Tongue (tissue), 1 donor: ENCODE measurements at regions not wholly inside any gene's neighbourhood (a gene's known extent, or its start where the extent isn't known, plus 50 kb on each side); places are given as distances from the start of the nearest gene placed in this dataset.
"Not testable (repeated sequence)": the region's sequence is repeated elsewhere in the genome, so short reads cannot be mapped to it uniquely, and the experiment has no call there.

ENCODE experiments used
- DNase-seq: peaks from one replicate; pipeline ENCODE4 v3.0.0-alpha.2; 2015

DNA sequence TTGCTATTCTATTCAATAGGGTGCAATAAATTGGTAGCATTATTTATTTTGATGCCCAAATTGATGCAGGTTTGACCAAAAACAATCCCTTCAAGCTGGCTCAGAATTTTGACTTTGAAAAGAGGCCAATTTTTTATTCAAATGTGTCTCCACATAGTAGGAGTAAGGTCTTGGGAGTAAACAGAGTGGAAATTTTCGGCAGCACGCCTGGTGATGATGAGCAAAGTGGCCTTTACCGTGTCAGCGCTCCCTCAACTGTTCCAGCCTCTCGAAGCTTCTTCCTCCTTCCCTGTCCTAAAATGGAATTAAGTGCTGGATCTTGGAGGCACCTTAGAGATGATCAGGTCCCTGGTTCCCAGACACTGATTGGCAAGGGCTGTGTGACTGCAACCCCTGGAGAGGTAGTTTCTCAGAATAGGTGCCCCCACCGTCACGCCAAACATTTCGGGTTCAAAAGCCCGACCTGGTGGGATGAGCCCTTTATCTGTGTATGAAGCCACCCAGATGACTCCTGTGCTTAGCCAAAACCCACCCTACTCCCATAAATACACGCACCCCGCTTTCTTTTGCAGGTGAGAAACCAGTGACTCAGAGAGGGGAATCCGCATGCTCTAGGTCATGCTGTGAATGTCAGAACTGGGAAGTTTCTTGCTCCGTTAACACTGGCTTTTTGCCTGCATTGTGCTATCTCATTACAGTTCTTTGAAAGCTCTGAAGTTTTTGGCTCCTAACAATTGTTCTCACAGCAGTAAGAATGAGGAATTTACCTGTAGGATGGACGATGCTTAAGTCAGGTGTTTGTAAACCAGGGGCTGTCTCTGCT, 89.1 kb downstream of the CRYGS start:
- DNase-seq: no peak

DNA sequence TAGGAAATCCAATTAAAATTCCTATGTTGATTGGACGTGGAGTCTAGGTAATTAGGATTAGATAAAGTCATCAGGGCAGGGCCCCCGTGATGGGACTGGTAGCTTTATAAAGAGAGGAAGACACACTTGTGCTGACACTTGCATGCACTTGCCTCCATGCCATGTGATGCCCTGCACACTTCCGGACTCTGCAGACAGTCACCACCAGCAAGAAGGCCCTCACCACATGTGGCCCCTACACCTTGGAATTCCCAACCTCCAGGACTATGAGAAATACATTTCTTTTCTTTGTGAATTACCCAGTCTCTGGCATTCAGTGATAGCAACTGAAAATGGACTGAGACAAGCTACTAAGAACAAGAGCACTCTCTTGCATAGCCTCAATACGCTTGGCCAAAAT, 90.6 kb downstream of the CRYGS start:
- DNase-seq: no peak

DNA sequence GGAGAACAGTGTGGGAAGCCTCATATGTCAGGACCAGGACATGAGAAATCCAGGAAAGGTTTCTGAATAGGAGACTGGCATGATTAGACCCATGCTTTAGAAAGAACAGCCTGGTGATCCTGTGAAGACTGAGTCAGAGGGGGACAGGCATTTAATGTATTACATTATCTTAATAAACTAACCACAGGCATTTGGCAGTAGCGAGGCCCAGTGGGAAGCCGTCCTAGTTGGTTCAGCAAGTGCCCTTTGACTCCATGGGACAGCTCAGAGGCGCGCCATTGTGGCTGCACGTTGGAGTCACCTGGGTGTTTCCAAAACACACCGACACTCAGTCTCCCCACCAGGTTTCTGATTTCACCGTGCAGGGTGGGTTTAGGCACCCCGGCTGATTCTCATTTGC, 90.5 kb upstream of the DGKG start:
- DNase-seq: no peak

DNA sequence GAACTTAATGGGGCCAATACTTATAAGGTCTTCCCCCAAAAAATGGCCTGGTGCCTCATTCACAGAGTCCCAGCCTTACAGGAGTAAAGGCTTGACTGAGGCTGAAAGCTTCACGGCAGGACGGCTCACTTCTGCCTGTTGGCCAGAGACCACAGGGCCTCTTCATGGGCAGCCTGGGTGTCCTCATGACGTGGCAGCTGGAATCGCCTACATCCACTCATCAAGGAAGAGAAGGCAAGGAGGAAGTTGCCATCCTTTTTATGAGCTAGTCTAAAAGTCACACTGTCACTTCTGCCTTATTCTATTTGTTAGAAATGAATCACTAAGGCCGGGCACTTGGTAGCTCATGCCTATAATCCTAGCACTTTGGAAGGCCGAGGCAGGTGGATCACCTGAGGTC, 89.3 kb upstream of the DGKG start:
- DNase-seq: no peak

DNA sequence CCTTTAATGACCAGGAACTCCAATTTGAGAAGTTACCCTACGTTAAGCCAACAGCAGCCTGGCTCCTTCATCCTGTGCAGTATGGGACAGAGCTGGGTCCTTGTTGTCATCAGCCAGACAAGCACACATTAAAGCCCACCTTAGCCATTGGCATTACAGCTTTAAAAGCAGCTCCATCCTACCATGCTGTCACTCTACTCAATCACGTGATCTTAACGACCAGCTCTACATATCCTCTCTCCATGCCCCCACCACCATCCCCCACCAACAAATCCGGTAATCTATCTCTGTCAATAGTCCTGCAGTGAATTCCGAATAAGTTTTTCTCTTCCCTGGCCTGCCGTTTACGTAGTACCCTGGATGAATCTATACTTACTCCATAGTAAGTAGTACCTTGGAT, 82.9 kb upstream of the DGKG start:
- no peak for DNase-seq

DNA sequence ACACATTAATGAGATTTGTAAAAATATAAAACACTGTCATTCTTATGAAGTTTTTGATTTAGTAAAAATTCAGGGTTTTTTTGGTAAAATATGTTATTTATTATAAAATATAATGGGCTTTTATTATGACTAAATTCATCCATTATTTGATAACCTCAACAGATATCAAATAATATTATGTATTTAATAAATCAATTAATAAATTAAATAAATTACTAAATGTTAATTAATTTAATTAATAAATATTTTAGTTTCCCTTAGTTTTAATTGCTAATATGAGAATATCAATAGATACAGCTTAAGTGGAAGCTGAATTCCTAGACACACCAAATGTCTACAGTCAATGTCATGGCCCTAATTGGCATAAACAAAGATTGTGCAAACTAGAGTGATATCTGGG, 82.3 kb upstream of the DGKG start:
- no peak for DNase-seq

DNA sequence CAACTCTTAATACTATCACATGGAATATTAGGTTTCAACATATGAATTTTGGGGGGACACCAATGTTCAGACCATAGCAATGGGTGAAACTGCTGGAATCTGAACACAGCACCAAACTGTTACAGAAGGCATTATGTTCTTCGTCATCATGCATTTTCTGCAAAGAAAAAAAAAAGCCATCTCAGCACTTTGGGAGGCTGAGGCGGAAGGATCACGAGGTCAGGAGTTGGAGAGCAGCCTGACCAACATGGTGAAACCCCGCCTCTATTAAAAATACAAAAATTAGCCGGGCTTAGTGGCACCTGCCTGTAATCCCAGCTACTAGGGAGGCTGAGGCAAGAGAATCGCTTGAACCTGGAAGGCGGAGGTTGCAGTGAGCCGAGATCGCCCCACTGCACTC, 80.9 kb upstream of the DGKG start:
- not testable (repeated sequence) for DNase-seq

DNA sequence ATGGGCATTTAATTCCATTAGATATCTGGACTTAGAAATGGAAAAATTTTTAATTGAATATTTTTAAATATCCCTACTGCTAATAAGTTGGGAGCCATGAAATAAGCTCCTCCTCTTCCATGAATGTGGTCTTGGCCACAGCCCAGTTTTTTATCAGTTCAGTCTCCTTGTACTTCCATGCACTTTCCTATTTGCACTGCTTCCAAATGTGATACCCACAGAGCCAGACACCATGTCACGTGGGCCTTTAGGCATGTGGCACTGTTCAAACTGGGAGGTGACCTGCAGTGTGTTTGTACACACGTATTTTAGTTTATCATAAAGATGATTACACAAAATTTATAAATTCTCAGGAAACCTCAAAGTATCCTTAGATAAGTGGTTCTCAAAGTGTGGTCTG, 80.1 kb upstream of the DGKG start:
- DNase-seq: no peak

DNA sequence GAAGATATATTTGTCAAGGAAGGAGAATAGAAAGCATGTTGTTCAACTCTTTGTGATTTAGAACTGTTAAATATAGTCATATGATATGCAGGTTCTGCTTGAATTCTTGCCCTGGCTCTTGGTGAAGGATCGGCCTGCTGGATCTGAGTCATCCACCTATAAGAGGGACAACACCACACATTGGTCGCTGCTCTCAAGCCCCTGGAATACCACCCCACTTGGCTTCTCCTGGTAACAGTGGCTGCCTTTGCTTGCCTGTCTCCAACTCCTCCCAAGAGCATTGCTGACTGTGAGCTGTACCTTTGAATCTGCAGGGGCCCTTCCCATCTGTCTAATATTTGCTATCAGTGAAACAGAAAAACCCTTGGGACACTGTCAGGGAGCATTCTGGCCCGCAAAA, 78.9 kb upstream of the DGKG start:
- no peak for DNase-seq

DNA sequence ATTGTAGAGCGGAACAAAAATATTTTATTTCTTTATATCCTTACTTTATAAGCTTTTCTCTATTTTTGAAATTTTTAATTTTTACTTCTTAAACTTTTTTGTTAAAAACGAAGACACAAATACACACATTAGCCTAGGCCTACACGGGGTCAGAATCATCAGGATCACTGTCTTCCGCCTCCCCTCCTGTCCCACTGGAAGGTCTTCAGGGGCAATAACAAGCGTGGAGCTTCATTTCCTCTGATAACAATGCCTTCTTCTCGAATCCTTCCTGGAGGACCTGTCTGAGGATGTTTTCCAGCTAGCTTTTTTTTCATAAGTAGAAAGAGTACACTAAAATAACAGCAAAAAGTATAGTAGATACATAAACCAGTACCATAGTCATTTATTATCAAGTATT, 77.7 kb upstream of the DGKG start:
- no peak for DNase-seq

DNA sequence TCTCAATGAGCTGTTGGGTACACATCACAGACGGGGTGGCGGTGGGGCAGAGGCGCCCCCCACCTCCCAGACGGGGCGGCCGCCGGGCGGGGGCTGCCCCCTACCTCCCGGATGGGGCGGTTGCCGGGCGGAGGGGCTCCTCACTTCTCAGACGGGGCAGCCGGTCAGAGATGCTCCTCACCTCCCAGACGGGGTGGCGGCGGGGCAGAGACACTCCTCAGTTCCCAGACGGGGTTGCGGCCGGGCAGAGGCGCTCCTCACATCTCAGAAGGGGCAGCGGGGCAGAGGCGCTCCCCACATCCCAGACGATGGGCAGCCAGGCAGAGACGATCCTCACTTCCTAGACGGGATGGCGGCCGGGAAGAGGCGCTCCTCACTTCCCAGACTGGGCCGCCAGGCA, 73.3 kb upstream of the DGKG start:
- not testable (repeated sequence) for DNase-seq

DNA sequence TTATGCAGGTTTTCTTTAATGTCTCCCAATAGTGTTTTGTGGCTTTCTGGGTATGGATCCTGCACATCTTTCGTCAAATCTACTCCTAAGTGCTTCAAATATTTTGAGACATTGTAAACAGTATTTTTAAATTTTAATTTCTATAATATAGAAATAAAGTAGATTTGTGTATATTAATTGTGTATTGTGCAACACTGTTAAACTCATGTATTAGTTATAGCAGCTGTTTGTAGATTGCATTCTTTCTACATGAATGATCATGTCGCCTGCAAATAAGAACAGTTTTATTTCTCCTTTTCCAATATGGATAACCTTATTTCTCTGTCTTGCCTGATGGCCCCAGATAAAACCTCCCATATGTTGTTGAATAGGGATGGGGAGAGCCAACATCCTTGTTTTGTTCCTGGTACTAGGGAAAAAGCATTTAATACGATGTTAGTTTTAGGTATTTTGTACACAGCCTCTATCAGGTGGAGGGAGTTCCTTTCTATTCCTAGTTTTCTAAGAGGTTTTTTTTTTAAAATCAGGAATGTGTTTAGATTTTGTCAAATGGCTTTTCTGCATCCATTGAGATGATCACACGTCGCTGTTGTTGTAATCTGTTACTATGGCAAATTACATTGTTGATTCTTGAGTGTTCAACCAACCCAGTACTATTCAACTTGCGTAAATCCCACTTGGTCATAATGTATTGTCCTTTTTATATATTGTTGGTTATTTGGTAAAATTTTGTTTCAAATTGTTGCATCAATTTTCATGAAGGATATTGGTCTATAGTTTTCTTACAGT, 71.1 kb upstream of the DGKG start:
- DNase-seq: no peak

DNA sequence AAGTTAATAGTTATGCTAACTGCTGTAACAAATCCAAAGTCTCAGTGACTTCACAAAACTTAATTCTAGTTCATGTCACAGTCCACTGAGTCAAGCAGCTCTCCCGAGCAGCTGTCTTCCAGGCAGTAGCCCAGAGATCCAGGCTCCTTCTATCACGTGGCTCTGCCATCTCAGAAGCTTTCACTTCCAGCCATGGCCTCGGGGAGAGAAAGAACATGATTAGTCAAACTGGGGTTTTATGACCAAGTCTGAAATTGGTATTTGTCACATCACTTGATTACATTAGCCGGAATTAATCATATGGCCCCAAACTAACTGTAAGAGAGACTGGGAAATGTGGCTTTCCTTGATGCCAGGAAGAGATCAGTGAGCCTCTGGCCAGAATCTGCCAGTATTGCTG, 70.2 kb upstream of the DGKG start:
- no peak for DNase-seq

DNA sequence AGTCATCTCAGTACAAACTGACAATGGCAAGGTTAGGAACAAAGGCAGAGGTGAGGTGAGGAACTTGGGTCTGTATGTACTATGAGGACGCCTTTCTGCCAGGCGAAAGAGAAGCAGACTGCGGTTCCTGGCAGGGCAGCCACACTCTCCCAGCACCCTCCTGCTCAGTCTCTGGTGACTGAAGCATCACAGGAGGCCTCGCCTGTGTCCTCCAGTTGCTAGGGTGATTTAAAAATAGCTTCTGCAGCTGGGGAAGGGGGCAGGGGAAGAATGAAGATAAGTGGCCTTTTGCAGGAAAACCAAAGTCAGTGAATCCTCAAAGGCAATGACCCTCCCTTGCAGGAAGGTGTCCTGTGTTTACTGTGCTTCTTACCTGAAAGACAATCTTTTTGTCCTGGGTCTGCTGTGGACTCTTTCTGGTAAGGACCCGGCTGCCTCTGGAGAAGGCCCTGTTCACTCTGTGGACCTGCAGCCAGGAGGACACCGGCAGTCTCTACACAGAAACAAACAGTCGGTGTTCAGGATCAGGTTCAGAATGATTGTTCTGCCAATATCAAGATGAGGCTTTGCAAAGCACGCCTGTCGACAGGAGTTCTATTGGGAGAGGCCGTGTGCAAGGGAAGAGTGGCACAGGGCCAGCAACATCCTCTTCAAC, 65.7 kb upstream of the DGKG start:
- DNase-seq: peak; percentile 25

DNA sequence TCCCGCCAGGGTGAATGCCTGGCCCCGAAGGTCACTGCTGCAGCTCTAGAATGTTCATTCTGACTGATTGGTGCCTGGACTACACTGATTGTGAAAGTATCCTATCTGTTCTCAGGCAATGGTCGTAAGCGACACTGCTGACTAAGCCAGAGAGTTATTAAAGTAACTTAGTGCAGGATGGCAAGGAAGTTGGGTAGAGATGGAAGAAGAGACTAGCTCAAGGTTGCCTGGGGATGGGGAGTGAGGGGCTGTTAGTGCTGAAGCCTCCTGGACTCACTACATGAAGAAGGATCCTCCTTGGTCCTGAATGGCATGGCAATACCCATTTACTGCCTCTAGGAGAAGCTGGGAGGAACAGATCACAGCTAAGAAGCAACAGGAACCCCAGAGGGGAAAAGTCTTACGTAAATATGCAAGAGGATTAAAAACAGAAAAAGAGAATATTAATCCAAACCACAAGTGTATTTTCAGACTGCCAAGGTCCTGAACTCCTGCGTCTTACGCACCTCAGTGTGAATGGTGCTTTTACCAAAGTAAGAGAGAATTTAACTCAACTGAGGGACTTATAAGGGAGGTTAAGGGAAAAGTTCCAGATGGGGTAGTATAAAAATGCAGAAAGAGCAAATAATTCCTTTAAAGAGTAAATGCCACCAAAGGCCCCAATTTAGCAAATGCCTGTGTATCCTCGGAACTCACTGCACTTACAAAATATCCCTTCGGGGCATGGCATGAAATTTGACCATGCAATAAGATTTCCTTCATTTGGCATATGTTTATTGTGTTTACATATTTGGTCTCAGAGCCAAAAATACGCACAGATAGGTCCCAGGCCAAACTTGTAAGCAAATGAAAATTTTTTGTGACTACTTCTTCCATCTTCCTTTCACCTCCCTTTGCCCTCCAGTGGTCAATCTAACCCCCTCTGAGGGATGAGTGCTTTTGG, 64.0 kb upstream of the DGKG start:
- peak; percentile 19 for DNase-seq

DNA sequence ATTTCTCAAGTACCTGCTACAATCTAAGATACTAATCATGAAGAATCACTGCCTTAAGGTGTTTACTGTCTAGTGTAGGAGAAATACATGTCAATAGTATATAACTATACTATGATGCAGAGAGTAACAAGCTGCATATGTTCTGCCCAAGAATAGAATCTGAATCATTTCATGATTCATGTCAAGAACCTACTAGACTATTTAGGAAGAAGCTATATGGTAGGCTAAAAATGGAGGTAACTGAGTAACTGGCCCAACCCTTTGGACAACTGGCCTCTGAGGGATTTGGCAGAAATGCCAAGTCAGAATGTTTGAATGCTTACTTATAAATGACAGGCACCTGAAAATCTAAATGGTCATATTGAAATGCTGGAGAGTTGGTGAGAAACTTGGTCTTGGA, 59.9 kb upstream of the DGKG start:
- DNase-seq: no peak

DNA sequence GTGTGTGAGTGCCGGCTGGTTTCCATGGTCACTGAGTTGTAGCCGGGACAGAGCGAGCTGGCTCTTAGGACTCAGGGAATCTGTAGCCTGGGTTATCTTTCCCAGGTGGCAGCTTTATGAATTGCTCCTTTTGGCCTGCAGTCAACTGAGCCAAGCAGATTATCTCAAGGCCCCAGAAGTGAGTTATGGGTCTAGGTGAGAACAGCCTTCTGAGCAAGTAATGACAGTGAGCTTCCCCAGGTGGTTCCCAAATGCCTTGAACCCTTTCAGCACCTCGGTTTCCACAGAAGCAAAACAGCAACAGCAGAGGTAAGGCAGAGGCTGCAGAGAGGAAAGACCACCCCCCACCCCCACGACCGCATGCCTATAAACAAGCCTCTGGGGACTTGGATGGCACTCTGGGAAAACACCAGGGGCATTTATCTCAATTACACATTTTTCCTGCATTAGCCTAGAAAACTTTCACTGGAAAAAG, 56.7 kb upstream of the DGKG start:
- no peak for DNase-seq

DNA sequence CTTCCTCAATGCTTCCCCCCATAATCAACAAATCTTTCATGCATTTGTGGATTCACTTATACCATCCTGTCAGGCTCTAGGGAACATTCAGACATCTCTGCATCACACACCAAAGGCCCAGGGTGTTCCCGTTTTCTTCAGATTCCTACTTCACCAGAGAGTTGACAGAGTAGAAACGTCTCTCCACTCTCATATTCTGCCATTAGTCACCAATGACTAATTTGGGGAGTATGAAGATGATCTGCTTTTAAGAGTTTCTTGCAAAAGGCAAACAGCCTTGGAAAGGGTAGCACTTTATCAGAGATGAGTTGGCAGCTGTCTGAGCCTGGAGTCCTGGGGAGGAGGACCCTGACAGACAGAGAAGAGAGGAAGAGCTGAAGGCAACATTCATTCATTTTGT, 55.8 kb upstream of the DGKG start:
- DNase-seq: no peak

DNA sequence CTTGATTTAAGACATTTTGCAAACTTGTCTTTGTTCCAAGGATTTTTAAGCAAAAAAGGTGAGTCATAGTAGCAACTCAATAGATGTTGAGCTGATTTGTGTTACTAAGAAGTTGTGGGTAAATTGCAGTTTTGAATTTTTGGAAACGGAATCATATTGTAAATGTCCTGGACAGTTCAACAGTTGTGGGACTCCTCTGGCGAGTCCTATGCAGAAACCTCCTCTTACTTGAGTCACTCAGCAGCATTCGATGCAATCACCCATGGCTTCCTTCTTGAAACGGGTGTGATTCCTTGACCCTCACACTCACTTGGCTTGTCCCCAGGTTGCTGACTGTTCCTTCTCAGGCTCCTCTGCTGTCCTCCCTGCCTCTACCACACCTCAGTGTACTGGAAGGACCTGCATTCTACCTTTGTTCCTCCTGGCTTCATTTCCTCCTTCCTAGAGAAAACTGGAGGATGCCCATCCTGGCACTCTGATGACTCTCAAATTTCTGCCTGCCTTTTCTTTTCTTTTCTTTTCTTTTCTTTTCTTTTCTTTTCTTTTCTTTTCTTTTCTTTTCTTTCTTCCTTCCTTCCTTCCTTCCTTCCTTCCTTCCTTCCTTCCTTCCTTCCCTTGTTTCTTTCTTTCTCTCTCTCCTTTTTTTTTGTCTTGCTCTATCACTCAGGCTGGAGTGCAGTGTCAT, 52.8 kb upstream of the DGKG start:
- no peak for DNase-seq

DNA sequence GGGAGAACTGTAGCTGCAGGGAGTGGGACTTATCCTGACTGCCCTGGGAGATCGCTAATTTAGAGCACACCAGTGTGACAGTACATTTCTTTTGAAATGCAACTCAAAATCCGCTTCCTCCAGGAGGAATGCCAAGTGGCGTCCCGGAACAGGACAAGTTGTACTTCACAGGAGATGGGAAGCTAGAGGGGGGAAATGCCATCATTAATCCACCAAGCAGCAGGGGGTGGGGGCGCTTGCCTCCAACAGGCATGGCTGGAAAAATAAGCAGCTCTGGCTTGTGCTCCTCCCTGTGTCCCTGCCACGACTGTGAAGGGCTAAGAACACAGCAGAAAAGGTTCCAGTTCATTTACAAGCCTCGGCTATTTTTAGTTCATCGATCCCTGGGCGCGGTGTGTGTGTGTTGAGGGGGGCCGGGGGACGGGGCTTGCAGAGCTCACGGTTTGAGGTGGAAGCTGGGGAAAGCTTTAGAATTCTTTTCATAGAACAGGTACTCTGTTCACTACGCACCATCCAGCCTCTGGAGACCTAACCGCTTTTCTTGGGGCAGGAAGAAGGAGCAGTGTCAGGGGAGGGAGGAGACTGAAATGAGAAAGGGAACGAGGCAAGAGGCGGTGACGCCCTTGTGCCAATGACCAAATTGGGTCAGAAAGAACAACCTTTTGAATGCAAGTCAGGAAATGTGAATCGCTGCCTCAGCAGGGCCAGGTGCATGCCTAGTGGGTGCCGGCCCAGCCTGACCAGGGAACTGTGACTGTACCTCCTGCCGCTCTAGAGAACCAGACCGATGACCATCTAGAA, 51.8 kb upstream of the DGKG start:
- DNase-seq: peak; percentile 42

DNA sequence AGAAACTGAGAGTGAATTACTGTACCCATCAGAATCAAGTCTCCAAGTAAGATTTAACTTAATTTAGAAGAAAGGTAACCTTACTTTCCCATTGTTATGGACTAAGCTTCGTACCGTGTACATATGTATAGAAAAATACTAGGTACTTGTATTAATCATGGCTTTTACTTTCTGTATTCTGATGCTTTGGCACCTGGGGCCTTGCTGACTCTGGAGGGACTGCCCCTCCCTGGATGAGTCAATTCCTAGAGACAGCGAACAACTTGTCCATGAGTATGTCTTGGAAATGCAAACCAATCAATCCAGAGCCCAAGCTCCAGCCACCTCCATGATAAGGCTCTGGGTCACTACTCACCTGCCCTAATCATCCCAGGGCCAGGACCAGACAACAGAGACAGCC, 50.0 kb upstream of the DGKG start:
- no peak for DNase-seq
